ENCODE measurements at regions not wholly inside any gene's neighbourhood (a gene's known extent, or its start where the extent isn't known, plus 50 kb on each side); places are given as distances from the start of the nearest gene placed in this dataset.

DNA sequence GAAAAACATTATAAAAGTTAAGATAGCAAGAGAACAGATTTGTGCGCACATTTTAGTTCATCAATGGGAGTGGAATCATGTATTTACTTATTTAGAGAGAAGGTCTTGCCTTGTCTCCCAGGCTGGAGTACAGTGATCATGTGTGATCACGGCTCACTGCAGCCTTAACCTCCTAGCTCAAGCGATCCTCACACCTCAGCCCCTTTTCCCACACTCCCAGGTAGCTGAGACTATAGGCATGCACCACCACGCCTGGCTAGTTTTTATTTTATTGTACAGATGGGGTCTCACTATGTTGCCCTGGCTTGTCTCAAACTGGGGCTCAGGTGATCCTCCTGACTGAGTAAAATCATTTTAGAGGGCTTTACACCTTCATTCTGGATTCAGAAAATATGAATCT lies 72.3 kb upstream of the ADGRF1 start:
- Mint-ChIP-seq H3K27me3 (ENCODE audit: low read depth) (peaks cover 4% of the 10 kb centered on the region), H3K27ac (no peak overlapping the region), H3K4me1 (peaks cover 16% of the 10 kb centered on the region), H3K36me3 (ENCODE audit: low read depth) (no peaks in the 10 kb centered on the region), H3K9me3 (no peaks in the 10 kb centered on the region), H3K4me3 (no peak overlapping the region)
- TF ChIP-seq CTCF (IDR thresholded peaks at IDR 0.05; ENCODE audit: unreplicated experiment in 3 of 3) = no peak

- peaks cover 30% of the 10 kb centered on the region for H3K4me1 Mint-ChIP-seq
- TF ChIP-seq CTCF (IDR thresholded peaks at IDR 0.05; ENCODE audit: unreplicated experiment in 3 of 3) = no peak
- no peaks in the 10 kb centered on the region for H3K36me3 Mint-ChIP-seq (ENCODE audit: low read depth)
- peak overlapping the region in 1 of 3 experiments; percentile 73 for H3K27ac Mint-ChIP-seq
- peaks cover 7% of the 10 kb centered on the region for H3K27me3 Mint-ChIP-seq (ENCODE audit: low read depth)
- no peaks in the 10 kb centered on the region for H3K9me3 Mint-ChIP-seq
- no peak overlapping the region for H3K4me3 Mint-ChIP-seq
Observed at GRCh38 chr6:47112317-47112716, 70.2 kb upstream of the ADGRF1 start.

GRCh38 chr6:47111685-47112084 lies 69.6 kb upstream of the ADGRF1 start:
- H3K36me3 Mint-ChIP-seq (ENCODE audit: low read depth) = no peaks in the 10 kb centered on the region
- H3K27ac Mint-ChIP-seq = peak overlapping the region in 1 of 3 experiments; percentile 73
- H3K9me3 Mint-ChIP-seq = no peaks in the 10 kb centered on the region
- H3K27me3 Mint-ChIP-seq (ENCODE audit: low read depth) = peaks cover 7% of the 10 kb centered on the region
- no peak for TF ChIP-seq CTCF (IDR thresholded peaks at IDR 0.05; ENCODE audit: unreplicated experiment in 3 of 3)
- H3K4me1 Mint-ChIP-seq = peaks cover 30% of the 10 kb centered on the region
- no peak overlapping the region for H3K4me3 Mint-ChIP-seq

DNA sequence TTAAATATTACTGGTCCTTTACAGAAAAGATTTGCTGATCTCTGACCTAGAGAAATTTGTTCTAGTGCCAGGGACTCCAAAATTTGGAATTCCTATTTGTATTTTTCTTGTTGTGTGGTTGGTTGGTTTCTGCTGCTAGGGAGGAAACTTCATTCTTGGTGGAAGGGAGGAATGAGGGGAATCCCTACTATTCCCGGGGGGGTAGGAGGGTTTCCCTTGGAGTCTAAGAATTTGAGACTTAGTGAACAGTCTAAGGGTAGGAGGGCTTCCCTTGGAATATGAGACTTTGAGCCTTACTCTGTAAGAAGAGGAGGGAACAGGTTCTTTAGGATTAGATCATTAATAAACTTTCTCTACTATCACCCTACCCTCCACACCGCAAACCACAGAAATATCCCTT lies 67.1 kb upstream of the ADGRF1 start:
- Mint-ChIP-seq H3K4me1 (peaks cover 30% of the 10 kb centered on the region), H3K27me3 (ENCODE audit: low read depth) (peaks cover 7% of the 10 kb centered on the region), H3K4me3 (no peak overlapping the region), H3K27ac (peak overlapping the region in 2 of 3 experiments; percentile 60 to 79), H3K9me3 (no peaks in the 10 kb centered on the region), H3K36me3 (ENCODE audit: low read depth) (no peaks in the 10 kb centered on the region)
- no peak for TF ChIP-seq CTCF (IDR thresholded peaks at IDR 0.05; ENCODE audit: unreplicated experiment in 3 of 3)

DNA sequence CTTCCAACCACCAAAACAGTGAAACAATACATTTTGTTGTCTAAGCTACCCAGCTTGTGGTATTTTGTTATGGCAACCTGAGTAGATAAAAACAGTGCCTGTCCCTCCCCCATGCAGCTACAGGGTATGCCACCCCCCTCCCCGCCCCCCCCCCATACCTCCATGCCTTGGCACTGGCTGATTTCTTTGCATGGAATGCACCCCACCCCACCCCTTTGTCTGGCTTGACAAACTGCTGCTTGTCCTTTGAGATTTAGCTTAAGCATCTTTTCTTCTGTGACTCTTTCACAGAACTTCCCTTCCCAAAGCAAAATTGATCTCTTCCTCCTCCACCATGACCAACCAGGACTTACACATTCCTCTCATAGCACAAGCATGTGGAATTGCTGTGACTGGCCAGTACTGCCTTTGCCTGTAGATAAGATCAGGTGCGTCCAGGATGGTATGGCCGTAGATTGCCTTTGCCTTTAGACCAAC lies 64.6 kb upstream of the ADGRF1 start:
- H3K4me1 Mint-ChIP-seq = peaks cover 20% of the 10 kb centered on the region

More for the DNA sequence above, 64.6 kb upstream of the ADGRF1 start:
- Mint-ChIP-seq H3K27ac (no peak overlapping the region), H3K27me3 (ENCODE audit: low read depth) (peaks cover 7% of the 10 kb centered on the region), H3K9me3 (no peaks in the 10 kb centered on the region), H3K36me3 (ENCODE audit: low read depth) (no peaks in the 10 kb centered on the region), H3K4me3 (no peak overlapping the region)
- no peak for TF ChIP-seq CTCF (IDR thresholded peaks at IDR 0.05; ENCODE audit: unreplicated experiment in 3 of 3)

Measured in nephron (organoid).